ENCODE measurements at regions not wholly inside any gene's neighbourhood (a gene's known extent, or its start where the extent isn't known, plus 50 kb on each side); places are given as distances from the start of the nearest gene placed in this dataset.
"Not testable (repeated sequence)": the region's sequence is repeated elsewhere in the genome, so short reads cannot be mapped to it uniquely, and the experiment has no call there.

GRCh38 chr12:66775871-66776270 is 97.0 kb upstream of the GRIP1 start:
- DNase-seq = no peak

- peak; percentile 64 for DNase-seq
These were observed 98.1 kb upstream of the GRIP1 start for GRCh38 chr12:66776974-66777373.

- DNase-seq = no peak
These were observed 100.6 kb upstream of the GRIP1 start for GRCh38 chr12:66779466-66779865.

- no peak for DNase-seq
These were observed 107.8 kb upstream of the GRIP1 start for GRCh38 chr12:66786531-66787308.

- DNase-seq = no peak
These were observed 120.7 kb upstream of the GRIP1 start for GRCh38 chr12:66799551-66799950.

- no peak for DNase-seq
These were observed 121.2 kb upstream of the GRIP1 start for GRCh38 chr12:66800046-66800445.

GRCh38 chr12:66803930-66804329 is 125.1 kb upstream of the GRIP1 start:
- DNase-seq = no peak

- DNase-seq = no peak
These were observed 125.7 kb upstream of the GRIP1 start for GRCh38 chr12:66804563-66804974.

GRCh38 chr12:66808606-66809005 is 129.7 kb upstream of the GRIP1 start:
- no peak for DNase-seq

- no peak for DNase-seq
These were observed 134.4 kb upstream of the GRIP1 start for GRCh38 chr12:66813137-66813892.

GRCh38 chr12:66819587-66819986 is 140.7 kb upstream of the GRIP1 start:
- DNase-seq = no peak

- DNase-seq = no peak
These were observed 144.1 kb upstream of the GRIP1 start for GRCh38 chr12:66822961-66823360.

GRCh38 chr12:66823857-66824570 is 145.1 kb upstream of the GRIP1 start:
- DNase-seq = no peak

GRCh38 chr12:66825921-66826320 is 147.0 kb upstream of the GRIP1 start:
- DNase-seq = not testable (repeated sequence)

- no peak for DNase-seq
These were observed 150.9 kb upstream of the GRIP1 start for GRCh38 chr12:66829660-66830325.

- no peak for DNase-seq
These were observed 152.6 kb upstream of the GRIP1 start for GRCh38 chr12:66831495-66831894.

GRCh38 chr12:66832997-66833396 is 154.1 kb upstream of the GRIP1 start:
- no peak for DNase-seq

- no peak for DNase-seq
These were observed 157.9 kb upstream of the GRIP1 start for GRCh38 chr12:66836623-66837310.

GRCh38 chr12:66837311-66837627 is 158.4 kb upstream of the GRIP1 start:
- no peak for DNase-seq

- DNase-seq = no peak
These were observed 159.5 kb upstream of the GRIP1 start for GRCh38 chr12:66838366-66838765.

- no peak for DNase-seq
These were observed 170.1 kb upstream of the GRIP1 start for GRCh38 chr12:66848967-66849366.

GRCh38 chr12:66851134-66851533 is 172.3 kb upstream of the GRIP1 start:
- DNase-seq = no peak

- DNase-seq = no peak
These were observed 173.2 kb upstream of the GRIP1 start for GRCh38 chr12:66852091-66852490.

Data from stimulated activated CD8-positive, alpha-beta memory T cell treated with anti-CD3 and anti-CD28 coated beads, Interleukin-4, amount 100 ng/mL, for 48 hours (primary cell).